CD14-positive monocyte (primary cell): ENCODE measurements at regions not wholly inside any gene's neighbourhood (a gene's known extent, or its start where the extent isn't known, plus 50 kb on each side); places are given as distances from the start of the nearest gene placed in this dataset.

ENCODE experiments used
- DNase-seq, 3 donors: peaks; one replicate each; pipeline ENCODE4 v3.0.0-alpha.2; 2011 to 2022
- H2AFZ ChIP-seq: 2 replicates; pipeline ENCODE4 v1.6.0; 2012; ENCODE audit warnings: mild to moderate bottlenecking, low read depth, low read length, inconsistent platforms; ENCODE audit not compliant: insufficient read depth, poor library complexity, severe bottlenecking
- H3K27ac ChIP-seq, 2 donors: 1 replicate in 1 of 2; 2 replicates in 1 of 2; pipeline ENCODE4 v1.5.1; 2012 to 2013; ENCODE audit warnings: low read length in 2 of 2, control low read depth in 1 of 2, inconsistent platforms in 1 of 2, low read depth in 1 of 2, mild to moderate bottlenecking in 1 of 2
- H3K27me3 ChIP-seq, 2 donors: one replicate each; pipeline versions ENCODE4 v1.6.0 to v1.6.1; 2011 to 2013; ENCODE audit warnings: low read length in 2 of 2; ENCODE audit not compliant: control insufficient read depth in 2 of 2, insufficient read depth in 2 of 2
- H3K36me3 ChIP-seq, 2 donors: replicated peaks in 1 of 2; 1 replicate in 1 of 2; 2 replicates in 1 of 2; pipeline versions ENCODE4 v1.5.1 to v1.6.1; 2012 to 2013; ENCODE audit warnings: low read length in 2 of 2, control low read depth in 1 of 2, inconsistent platforms in 1 of 2, mild to moderate bottlenecking in 1 of 2; ENCODE audit not compliant: insufficient read depth in 2 of 2, control insufficient read depth in 1 of 2
- H3K4me1 ChIP-seq, 2 donors: 1 replicate in 1 of 2; 2 replicates in 1 of 2; pipeline versions ENCODE4 v1.5.1 to v1.6.1; 2012 to 2013; ENCODE audit warnings: low read length in 2 of 2, control low read depth in 1 of 2, inconsistent platforms in 1 of 2, mild to moderate bottlenecking in 1 of 2, moderate library complexity in 1 of 2; ENCODE audit not compliant: insufficient read depth in 2 of 2, control insufficient read depth in 1 of 2
- H3K4me2 ChIP-seq: replicated peaks from 2 replicates; pipeline ENCODE3; 2012; ENCODE audit warnings: low read length, moderate library complexity, mild to moderate bottlenecking; ENCODE audit not compliant: poor library complexity, severe bottlenecking; ENCODE audit errors: extremely low read depth
- H3K4me3 ChIP-seq, 3 experiments: fragments of 200-600 bp in 1 of 3; sonication (generic) in 1 of 3; replicated peaks in 1 of 3; 1 replicate in 2 of 3; 2 replicates in 1 of 3; pipeline ENCODE4 v1.5.1; 2011 to 2013; ENCODE audit warnings: low read length in 3 of 3, mild to moderate bottlenecking in 3 of 3, control low read depth in 2 of 3, low read depth in 2 of 3, inconsistent platforms in 1 of 3, moderate library complexity in 1 of 3
- H3K79me2 ChIP-seq: 2 replicates; pipeline ENCODE4 v1.6.0; 2012; ENCODE audit warnings: mild to moderate bottlenecking, control low read depth, inconsistent platforms, low read length, moderate library complexity; ENCODE audit not compliant: insufficient read depth
- H3K9ac ChIP-seq: 2 replicates; pipeline ENCODE4 v1.6.0; 2017; ENCODE audit warnings: low read length, mild to moderate bottlenecking; ENCODE audit not compliant: insufficient read depth, poor library complexity, severe bottlenecking
- H3K9me3 ChIP-seq, 2 donors: replicated peaks in 1 of 2; 1 replicate in 1 of 2; 2 replicates in 1 of 2; pipeline versions ENCODE4 v1.5.1 to v1.6.1; 2012 to 2013; ENCODE audit warnings: low read length in 2 of 2, control low read depth in 1 of 2; ENCODE audit not compliant: control insufficient read depth in 1 of 2, insufficient read depth in 1 of 2
- H4K20me1 ChIP-seq: 2 replicates; pipeline ENCODE4 v1.6.0; 2012; ENCODE audit warnings: mild to moderate bottlenecking, low read length, control low read depth, moderate library complexity; ENCODE audit not compliant: insufficient read depth
- H3K27ac Mint-ChIP-seq, 7 donors: one replicate each; pipeline ENCODE4 v1.8.0; 2020; ENCODE audit warnings: mild to moderate bottlenecking in 7 of 7, mixed read lengths in 7 of 7, moderate library complexity in 6 of 7, inconsistent platforms in 2 of 7
- H3K27me3 Mint-ChIP-seq, 3 donors: one replicate each; pipeline ENCODE4 v1.8.0; 2021 to 2022; ENCODE audit warnings: low read depth in 3 of 3, mild to moderate bottlenecking in 3 of 3, mixed read lengths in 3 of 3, moderate library complexity in 3 of 3, inconsistent platforms in 1 of 3
- H3K36me3 Mint-ChIP-seq, 2 donors: one replicate each; pipeline ENCODE4 v1.8.0; 2020; ENCODE audit warnings: mixed read lengths in 2 of 2, inconsistent platforms in 1 of 2, mild to moderate bottlenecking in 1 of 2
- H3K4me1 Mint-ChIP-seq: one replicate; pipeline ENCODE4 v1.8.0; 2020; ENCODE audit warnings: mild to moderate bottlenecking, mixed read lengths
- H3K4me3 Mint-ChIP-seq, 2 donors: one replicate each; pipeline ENCODE4 v1.8.0; 2020; ENCODE audit warnings: mild to moderate bottlenecking in 2 of 2, mixed read lengths in 2 of 2, moderate library complexity in 1 of 2
- H3K9me3 Mint-ChIP-seq, 7 donors: one replicate each; pipeline ENCODE4 v1.8.0; 2020 to 2022; ENCODE audit warnings: mixed read lengths in 7 of 7, mild to moderate bottlenecking in 6 of 7, moderate library complexity in 6 of 7, inconsistent platforms in 2 of 7
- CTCF ChIP-seq: fragments of 200-600 bp; IDR thresholded peaks from one replicate; pipeline ENCODE4 v1.8.0; 2022; ENCODE audit warnings: antibody characterized with exemption, mild to moderate bottlenecking
- WGBS: methylation state at CpG from one replicate; pipeline ENCODE4 v1.1.5; 2013; ENCODE audit warnings: missing lambda C conversion rate; ENCODE audit not compliant: insufficient coverage; 5-methylcytosine and 5-hydroxymethylcytosine counted together
- intact Hi-C, 2 donors: fragments of 100-400 bp; cut with micrococcal nuclease; formaldehyde crosslinking; loops; one replicate each; pipeline versions ENCODE4 v1.15.0 to v1.15.1; 2023

GRCh38 chr14:62451221-62451620 lies 594.0 kb downstream of the KCNH5 start:
- WGBS, result 89% methylated on average over 1 of the region's 3 CpGs
- no peaks in the 10 kb centered on the region for H3K27me3 ChIP-seq
- Mint-ChIP-seq H3K4me3 (no peak overlapping the region), H3K36me3 (no peaks in the 10 kb centered on the region), H3K9me3 (peaks cover 1 to 19% (median 8%) of the 10 kb centered on the region in 7 donors), H3K27me3 (peaks cover 0 to 2% (median 0%) of the 10 kb centered on the region in 3 donors), H3K4me1 (no peaks in the 10 kb centered on the region), H3K27ac (no peak overlapping the region)
- no peak for DNase-seq
- H3K79me2 ChIP-seq, result no peaks in the 10 kb centered on the region
- no peak for TF ChIP-seq CTCF
- H3K4me3 ChIP-seq, result no peak overlapping the region
- no peaks in the 10 kb centered on the region for H3K4me1 ChIP-seq
- H3K4me2 ChIP-seq, result no peak overlapping the region
- H4K20me1 ChIP-seq, result no peaks in the 10 kb centered on the region
- H3K9ac ChIP-seq, result no peak overlapping the region
- H2AFZ ChIP-seq, result no peak overlapping the region
- no peaks in the 10 kb centered on the region for H3K36me3 ChIP-seq
- intact Hi-C loops, result no loop called here
- H3K9me3 ChIP-seq, result peaks cover 7% of the 10 kb centered on the region in 2 donors
- no peak overlapping the region for H3K27ac ChIP-seq

GRCh38 chr14:62453226-62453625 lies 592.0 kb downstream of the KCNH5 start:
- no peaks in the 10 kb centered on the region for H3K4me1 ChIP-seq
- no peak for DNase-seq
- H3K27me3 ChIP-seq, result no peaks in the 10 kb centered on the region
- no peaks in the 10 kb centered on the region for H3K36me3 Mint-ChIP-seq
- WGBS, result no CpG with 5 or more reads among the region's 2 CpGs
- intact Hi-C loops, result no loop called here
- no peaks in the 10 kb centered on the region for H3K4me1 Mint-ChIP-seq
- no peak overlapping the region for H2AFZ ChIP-seq
- no peaks in the 10 kb centered on the region for H3K27me3 Mint-ChIP-seq
- H3K36me3 ChIP-seq, result no peaks in the 10 kb centered on the region
- H3K4me3 Mint-ChIP-seq, result no peak overlapping the region
- H3K79me2 ChIP-seq, result no peaks in the 10 kb centered on the region
- H3K4me2 ChIP-seq, result no peak overlapping the region
- H3K9me3 Mint-ChIP-seq, result peaks cover 0 to 14% (median 7%) of the 10 kb centered on the region in 7 donors
- TF ChIP-seq CTCF, result no peak
- no peak overlapping the region for H3K9ac ChIP-seq
- no peak overlapping the region for H3K27ac Mint-ChIP-seq
- H3K27ac ChIP-seq, result no peak overlapping the region
- H4K20me1 ChIP-seq, result no peaks in the 10 kb centered on the region
- H3K4me3 ChIP-seq, result no peak overlapping the region
- H3K9me3 ChIP-seq, result peaks cover 7% of the 10 kb centered on the region in 2 donors
